ENCODE measurements at regions not wholly inside any gene's neighbourhood (a gene's known extent, or its start where the extent isn't known, plus 50 kb on each side); places are given as distances from the start of the nearest gene placed in this dataset.

GRCh38 chr4:81827577-81828202, 356.0 kb upstream of the RASGEF1B start:
- Mint-ChIP-seq H3K36me3 (ENCODE audit: insufficient read depth, unreplicated experiment) (no peaks in the 10 kb centered on the region), H3K4me1 (ENCODE audit: low read depth, unreplicated experiment) (peaks cover 10% of the 10 kb centered on the region), H3K27ac (ENCODE audit: unreplicated experiment) (no peak overlapping the region), H3K9me3 (ENCODE audit: unreplicated experiment) (no peaks in the 10 kb centered on the region), H3K4me3 (ENCODE audit: unreplicated experiment) (no peak overlapping the region), H3K27me3 (ENCODE audit: insufficient read depth, unreplicated experiment) (no peaks in the 10 kb centered on the region)
- intact Hi-C loops (cut with micrococcal nuclease; ENCODE audit: unreplicated experiment) = no loop called here
- Histone ChIP-seq H3K36me3 (ENCODE audit: control insufficient read depth, insufficient read depth, low read length) (no peaks in the 10 kb centered on the region), H3K4me3 (ENCODE audit: low read depth, low read length) (no peak overlapping the region), H3K9me3 (no peaks in the 10 kb centered on the region), H3K27me3 (replicated peaks; ENCODE audit: control insufficient read depth, insufficient read depth, low read length) (no peaks in the 10 kb centered on the region), H3K4me1 (no peaks in the 10 kb centered on the region)
- no peak for TF ChIP-seq CTCF (IDR thresholded peaks at IDR 0.05; ENCODE audit: insufficient read depth in 1 of 2, low read depth in 1 of 2, low read length in 1 of 2, severe bottlenecking in 1 of 2, unreplicated experiment in 1 of 2)
- ChIA-PET POLR2A (no interaction called here), CTCF (no interaction called here)
- no peak for DNase-seq
- BruUV-seq (replicated peaks) = no TSS peak

- H3K4me1 Mint-ChIP-seq (ENCODE audit: low read depth, unreplicated experiment) = peaks cover 10% of the 10 kb centered on the region
Measured at GRCh38 chr4:81826817-81827424, 355.2 kb upstream of the RASGEF1B start.

DNA sequence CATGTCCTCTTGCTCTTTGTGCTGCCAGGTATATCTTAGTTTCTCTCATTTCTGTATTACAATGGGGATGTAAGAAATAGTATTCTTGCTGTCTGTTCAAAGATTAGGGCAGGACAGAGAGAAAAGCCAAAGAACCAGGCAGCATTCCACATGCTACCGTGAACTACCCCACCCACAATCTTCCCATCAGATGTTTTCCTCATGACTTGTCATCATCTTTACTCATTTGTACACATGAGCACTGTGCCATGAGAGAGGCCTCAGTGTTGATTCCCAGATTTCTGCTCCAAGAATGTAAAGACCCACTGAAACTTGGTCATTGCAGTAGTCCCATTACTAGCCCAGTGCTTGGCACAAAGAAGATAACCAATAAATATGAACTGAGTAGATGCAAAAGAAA, 354.6 kb upstream of the RASGEF1B start:
- CTCF ChIA-PET = no interaction called here
- TF ChIP-seq CTCF (IDR thresholded peaks at IDR 0.05; ENCODE audit: insufficient read depth in 1 of 2, low read depth in 1 of 2, low read length in 1 of 2, severe bottlenecking in 1 of 2, unreplicated experiment in 1 of 2) = no peak
- Mint-ChIP-seq H3K36me3 (ENCODE audit: insufficient read depth, unreplicated experiment) (no peaks in the 10 kb centered on the region), H3K27ac (ENCODE audit: unreplicated experiment) (no peak overlapping the region), H3K9me3 (ENCODE audit: unreplicated experiment) (peaks cover 4% of the 10 kb centered on the region), H3K4me3 (ENCODE audit: unreplicated experiment) (no peak overlapping the region), H3K27me3 (ENCODE audit: insufficient read depth, unreplicated experiment) (no peaks in the 10 kb centered on the region), H3K4me1 (ENCODE audit: low read depth, unreplicated experiment) (peaks cover 10% of the 10 kb centered on the region)
- no peaks in the 10 kb centered on the region; the same call in 1 of the 2 replicates for H3K9me3 ChIP-seq
- H3K4me1 ChIP-seq = no peaks in the 10 kb centered on the region
- BruUV-seq (replicated peaks) = no TSS peak
- H3K4me3 ChIP-seq (ENCODE audit: low read depth, low read length) = no peak overlapping the region
- no peaks in the 10 kb centered on the region for H3K36me3 ChIP-seq (ENCODE audit: control insufficient read depth, insufficient read depth, low read length)
- DNase-seq = no peak
- POLR2A ChIA-PET = no interaction called here
- H3K27me3 ChIP-seq (replicated peaks; ENCODE audit: control insufficient read depth, insufficient read depth, low read length) = no peaks in the 10 kb centered on the region
- intact Hi-C loops (cut with micrococcal nuclease; ENCODE audit: unreplicated experiment) = no loop called here

More at GRCh38 chr4:81826817-81827424, 355.2 kb upstream of the RASGEF1B start:
- no peak overlapping the region for H3K27ac Mint-ChIP-seq (ENCODE audit: unreplicated experiment)
- no peaks in the 10 kb centered on the region for H3K36me3 ChIP-seq (ENCODE audit: control insufficient read depth, insufficient read depth, low read length)
- H3K4me3 ChIP-seq (ENCODE audit: low read depth, low read length) = no peak overlapping the region
- H3K27me3 ChIP-seq (replicated peaks; ENCODE audit: control insufficient read depth, insufficient read depth, low read length) = no peaks in the 10 kb centered on the region
- intact Hi-C loops (cut with micrococcal nuclease; ENCODE audit: unreplicated experiment) = no loop called here
- no peak for DNase-seq
- H3K4me1 ChIP-seq = no peaks in the 10 kb centered on the region
- H3K9me3 Mint-ChIP-seq (ENCODE audit: unreplicated experiment) = no peaks in the 10 kb centered on the region
- no peaks in the 10 kb centered on the region for H3K9me3 ChIP-seq
- TF ChIP-seq CTCF (IDR thresholded peaks at IDR 0.05; ENCODE audit: insufficient read depth in 1 of 2, low read depth in 1 of 2, low read length in 1 of 2, severe bottlenecking in 1 of 2, unreplicated experiment in 1 of 2) = no peak
- ChIA-PET POLR2A (no interaction called here), CTCF (no interaction called here)
- no TSS peak for BruUV-seq (replicated peaks)
- no peaks in the 10 kb centered on the region for H3K27me3 Mint-ChIP-seq (ENCODE audit: insufficient read depth, unreplicated experiment)
- no peak overlapping the region for H3K4me3 Mint-ChIP-seq (ENCODE audit: unreplicated experiment)
- H3K36me3 Mint-ChIP-seq (ENCODE audit: insufficient read depth, unreplicated experiment) = no peaks in the 10 kb centered on the region

Measured in Caco-2 (cell line).